ENCODE measurements at regions not wholly inside any gene's neighbourhood (a gene's known extent, or its start where the extent isn't known, plus 50 kb on each side); places are given as distances from the start of the nearest gene placed in this dataset.
"Not testable (repeated sequence)": the region's sequence is repeated elsewhere in the genome, so short reads cannot be mapped to it uniquely, and the experiment has no call there.

DNA sequence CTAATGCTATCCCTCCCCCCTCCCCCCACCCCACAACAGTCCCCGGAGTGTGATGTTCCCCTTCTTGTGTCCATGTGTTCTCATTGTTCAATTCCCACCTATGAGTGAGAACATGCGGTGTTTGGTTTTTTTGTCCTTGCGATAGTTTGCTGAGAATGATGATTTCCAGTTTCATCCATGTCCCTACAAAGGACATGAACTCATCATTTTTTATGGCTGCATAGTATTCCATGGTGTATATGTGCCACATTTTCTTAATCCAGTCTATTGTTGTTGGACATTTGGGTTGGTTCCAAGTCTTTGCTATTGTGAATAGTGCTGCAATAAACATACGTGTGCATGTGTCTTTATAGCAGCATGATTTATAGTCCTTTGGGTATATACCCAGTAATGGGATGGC is 133.7 kb upstream of the ANK3 start:
- ATAC-seq = not testable (repeated sequence)

GRCh38 chr10:60522617-60523016 is 132.9 kb upstream of the ANK3 start:
- Mint-ChIP-seq H3K4me1 (peaks cover 38% of the 10 kb centered on the region), H3K9me3 (peaks cover 16% of the 10 kb centered on the region), H3K36me3 (ENCODE audit: low read depth) (peaks cover 20% of the 10 kb centered on the region), H3K27ac (peak overlapping the region; percentile 97), H3K27me3 (ENCODE audit: insufficient read depth, low read depth, poor library complexity) (no peaks in the 10 kb centered on the region), H3K4me3 (no peak overlapping the region)
- Histone ChIP-seq H3K4me3 (no peak overlapping the region), H3F3A (replicated peaks; ENCODE audit: low read depth) (no peaks in the 10 kb centered on the region), H3K27ac (ENCODE audit: low read depth) (peak overlapping the region; percentile 90; the same call in 1 of the 2 replicates), H2AFZ (no peak overlapping the region), H3K27me3 (ENCODE audit: insufficient read depth) (no peaks in the 10 kb centered on the region), H3K36me3 (ENCODE audit: insufficient read depth) (0 out of 2 replicates have a peak, but pooled peaks cover 6% of the 10 kb centered on the region), H3K4me1 (ENCODE audit: insufficient read depth) (peaks cover 21% of the 10 kb centered on the region), H4K20me1 (replicated peaks; ENCODE audit: insufficient read depth) (no peaks in the 10 kb centered on the region), H3K4me2 (peak overlapping the region; percentile 36; the same call in 1 of the 2 replicates), H3K9me2 (ENCODE audit: insufficient read depth) (no peaks in the 10 kb centered on the region), H3K79me2 (replicated peaks; ENCODE audit: insufficient read depth) (no peaks in the 10 kb centered on the region)
- no peak for ATAC-seq
- DNase-seq (ENCODE audit: low spot score) = no peak
- TF ChIP-seq ZNF114 (CRISPR knock-in tag; IDR thresholded peaks at IDR 0.05) (no peak), STAT1 (IDR thresholded peaks at IDR 0.05; ENCODE audit: unreplicated experiment) (no peak), CTCF (conservative IDR thresholded peaks at IDR 0.05; ENCODE audit: low read depth in 2 of 2) (no peak), ZNF331 (CRISPR knock-in tag; IDR thresholded peaks at IDR 0.05; ENCODE audit: low read depth) (no peak), JUNB (IDR thresholded peaks at IDR 0.05; ENCODE audit: unreplicated experiment) (no peak), ZNF462 (CRISPR knock-in tag; IDR thresholded peaks at IDR 0.05) (no peak), POLR2AphosphoS5 (IDR thresholded peaks at IDR 0.05; ENCODE audit: low read depth) (no peak), EZH2 (IDR thresholded peaks at IDR 0.05; ENCODE audit: low read depth, unreplicated experiment) (no peak), EZH2phosphoT487 (IDR thresholded peaks at IDR 0.05; ENCODE audit: unreplicated experiment) (no peak), NANOG (IDR thresholded peaks at IDR 0.05; ENCODE audit: borderline replicate concordance) (no peak)
- TF ChIP-seq, protein P1, sequence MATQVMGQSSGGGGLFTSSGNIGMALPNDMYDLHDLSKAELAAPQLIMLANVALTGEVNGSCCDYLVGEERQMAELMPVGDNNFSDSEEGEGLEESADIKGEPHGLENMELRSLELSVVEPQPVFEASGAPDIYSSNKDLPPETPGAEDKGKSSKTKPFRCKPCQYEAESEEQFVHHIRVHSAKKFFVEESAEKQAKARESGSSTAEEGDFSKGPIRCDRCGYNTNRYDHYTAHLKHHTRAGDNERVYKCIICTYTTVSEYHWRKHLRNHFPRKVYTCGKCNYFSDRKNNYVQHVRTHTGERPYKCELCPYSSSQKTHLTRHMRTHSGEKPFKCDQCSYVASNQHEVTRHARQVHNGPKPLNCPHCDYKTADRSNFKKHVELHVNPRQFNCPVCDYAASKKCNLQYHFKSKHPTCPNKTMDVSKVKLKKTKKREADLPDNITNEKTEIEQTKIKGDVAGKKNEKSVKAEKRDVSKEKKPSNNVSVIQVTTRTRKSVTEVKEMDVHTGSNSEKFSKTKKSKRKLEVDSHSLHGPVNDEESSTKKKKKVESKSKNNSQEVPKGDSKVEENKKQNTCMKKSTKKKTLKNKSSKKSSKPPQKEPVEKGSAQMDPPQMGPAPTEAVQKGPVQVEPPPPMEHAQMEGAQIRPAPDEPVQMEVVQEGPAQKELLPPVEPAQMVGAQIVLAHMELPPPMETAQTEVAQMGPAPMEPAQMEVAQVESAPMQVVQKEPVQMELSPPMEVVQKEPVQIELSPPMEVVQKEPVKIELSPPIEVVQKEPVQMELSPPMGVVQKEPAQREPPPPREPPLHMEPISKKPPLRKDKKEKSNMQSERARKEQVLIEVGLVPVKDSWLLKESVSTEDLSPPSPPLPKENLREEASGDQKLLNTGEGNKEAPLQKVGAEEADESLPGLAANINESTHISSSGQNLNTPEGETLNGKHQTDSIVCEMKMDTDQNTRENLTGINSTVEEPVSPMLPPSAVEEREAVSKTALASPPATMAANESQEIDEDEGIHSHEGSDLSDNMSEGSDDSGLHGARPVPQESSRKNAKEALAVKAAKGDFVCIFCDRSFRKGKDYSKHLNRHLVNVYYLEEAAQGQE (IDR thresholded peaks at IDR 0.05; ENCODE audit: unreplicated experiment) = no peak

More for the DNA sequence above, 133.7 kb upstream of the ANK3 start:
- H3F3A ChIP-seq (replicated peaks; ENCODE audit: low read depth); DNase-seq (ENCODE audit: low spot score); H3K27me3 ChIP-seq (ENCODE audit: insufficient read depth); H3K36me3 ChIP-seq (ENCODE audit: insufficient read depth); H3K4me3 Mint-ChIP-seq; H3K27ac Mint-ChIP-seq; H3K4me2 ChIP-seq; H3K4me3 ChIP-seq; H3K27ac ChIP-seq (ENCODE audit: low read depth); H3K79me2 ChIP-seq (replicated peaks; ENCODE audit: insufficient read depth); H3K27me3 Mint-ChIP-seq (ENCODE audit: insufficient read depth, low read depth, poor library complexity); H3K9me2 ChIP-seq (ENCODE audit: insufficient read depth); H4K20me1 ChIP-seq (replicated peaks; ENCODE audit: insufficient read depth); H2AFZ ChIP-seq: not testable (repeated sequence)
- Mint-ChIP-seq H3K36me3 (ENCODE audit: low read depth) (peaks cover 20% of the 10 kb centered on the region), H3K9me3 (peaks cover 16% of the 10 kb centered on the region), H3K4me1 (peaks cover 38% of the 10 kb centered on the region)
- peaks cover 21% of the 10 kb centered on the region for H3K4me1 ChIP-seq (ENCODE audit: insufficient read depth)

Data from GM23338 (cell line).